ENCODE measurements at regions not wholly inside any gene's neighbourhood (a gene's known extent, or its start where the extent isn't known, plus 50 kb on each side); places are given as distances from the start of the nearest gene placed in this dataset.

DNA sequence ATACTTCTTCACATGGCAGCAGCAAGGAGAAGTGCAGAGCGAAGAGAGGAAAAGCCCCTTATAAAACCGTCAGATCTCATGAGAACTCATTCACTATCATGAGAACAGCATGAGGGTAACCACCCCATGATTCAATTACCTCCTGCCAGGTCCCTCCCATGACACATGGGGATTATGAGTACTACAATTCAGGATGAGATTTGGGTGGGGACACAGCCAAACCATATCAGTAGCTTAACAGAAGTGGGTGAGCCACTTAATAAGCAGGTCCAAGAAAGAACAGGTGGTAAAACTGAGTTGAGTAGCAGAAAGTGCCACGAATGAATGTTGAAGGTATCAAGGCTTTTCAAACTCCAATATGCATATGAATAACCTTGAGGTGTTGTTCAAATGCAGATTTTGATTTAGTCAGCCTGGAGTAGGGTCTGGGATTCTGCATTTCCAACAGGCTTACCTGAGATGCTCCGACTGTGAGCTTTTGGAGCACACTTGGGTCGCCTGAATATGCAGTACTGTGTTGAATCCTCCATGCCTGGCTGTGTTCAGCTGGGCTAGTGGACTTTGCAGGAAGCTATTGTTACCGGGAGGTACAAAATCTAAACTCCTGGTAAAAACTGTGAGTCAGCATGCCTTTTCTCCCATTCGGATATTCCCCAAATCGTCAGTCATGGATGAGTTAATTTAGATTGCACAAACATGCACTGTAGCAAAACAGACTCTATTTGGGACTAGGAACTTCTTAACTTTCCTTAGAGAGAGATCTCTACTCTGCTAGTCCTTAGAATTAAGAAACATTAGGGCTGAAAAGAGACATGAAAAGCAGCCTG, 69.0 kb upstream of the PRKCQ start:
- intact Hi-C loops (cut with DNase I) = no loop called here
- DNase-seq (ENCODE audit: low spot score) = no peak

DNA sequence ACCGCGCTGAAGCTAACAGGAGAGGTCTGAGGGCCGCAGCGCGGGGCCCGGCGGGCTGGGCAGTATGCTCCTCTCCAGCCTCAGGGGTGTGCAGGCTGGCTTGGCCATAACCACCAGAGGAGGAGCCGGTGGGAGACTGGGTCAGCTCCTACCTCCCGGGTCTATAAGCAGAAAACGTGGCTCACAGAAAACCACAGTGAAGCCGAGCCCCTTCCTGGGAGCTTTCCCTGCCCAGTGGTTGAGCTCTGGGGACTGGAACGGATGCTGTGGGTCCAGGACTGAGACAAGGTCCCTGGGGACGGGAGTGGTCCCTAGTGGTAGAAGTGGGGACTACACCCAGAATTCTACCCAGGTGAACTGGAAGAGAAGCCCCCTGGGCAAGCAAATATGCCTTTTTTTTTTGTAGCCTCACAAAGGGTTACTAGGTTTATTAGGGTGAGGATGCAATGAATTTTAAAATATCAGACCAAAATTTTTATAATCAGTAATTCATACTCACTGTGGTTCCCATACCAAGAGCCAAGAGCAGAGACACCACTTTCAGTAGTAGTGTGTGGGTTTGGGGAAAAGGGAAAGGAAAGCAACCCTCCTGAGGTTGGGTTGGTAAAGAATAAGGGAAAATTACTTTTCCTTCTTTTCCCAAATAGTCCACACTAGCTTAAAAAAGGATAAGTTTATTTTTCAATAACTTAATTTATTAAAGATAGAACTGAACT, 67.9 kb upstream of the PRKCQ start:
- no peak for DNase-seq (ENCODE audit: low spot score)
- intact Hi-C loops (cut with DNase I) = no loop called here

DNA sequence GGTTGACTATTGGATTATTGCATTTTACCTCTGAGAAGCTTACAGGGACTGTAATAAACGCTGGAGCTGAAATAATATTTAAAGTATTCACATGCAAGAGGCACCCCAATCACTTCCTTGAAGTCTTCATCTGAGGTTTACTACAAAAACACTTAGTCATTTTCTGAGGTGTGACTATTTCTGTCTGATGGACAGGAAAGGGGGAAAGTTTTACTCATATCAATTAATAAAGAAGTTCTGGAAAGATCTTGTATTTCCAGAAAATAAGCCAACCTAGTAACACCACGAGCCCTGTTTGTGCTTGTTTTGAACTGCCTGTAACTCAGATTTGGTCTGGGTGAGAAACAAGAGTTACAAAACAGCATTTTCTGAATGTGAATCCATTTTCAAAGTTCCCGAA, 63.9 kb upstream of the PRKCQ start:
- intact Hi-C loops (cut with DNase I) = no loop called here
- no peak for DNase-seq (ENCODE audit: low spot score)

DNA sequence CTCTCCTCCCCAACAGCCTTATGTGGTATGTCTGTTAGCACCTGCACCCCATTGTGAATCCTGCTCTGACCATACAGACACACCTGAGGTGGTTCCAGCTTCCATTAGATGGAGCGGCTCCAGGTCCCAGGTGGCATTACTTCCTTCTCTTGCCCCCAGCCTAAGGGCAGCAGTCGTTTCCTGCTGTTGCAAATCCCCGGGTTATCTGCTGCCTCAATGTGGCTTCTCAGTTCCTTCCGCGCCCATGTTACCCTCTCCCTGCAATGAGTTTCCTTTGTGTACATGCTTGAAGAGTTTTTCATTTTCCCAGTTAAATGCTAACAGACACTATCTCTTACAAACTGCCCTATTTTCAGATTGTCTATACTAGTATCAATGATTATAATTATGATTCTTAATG, 62.8 kb upstream of the PRKCQ start:
- intact Hi-C loops (cut with DNase I) = no loop called here
- DNase-seq (ENCODE audit: low spot score) = no peak

DNA sequence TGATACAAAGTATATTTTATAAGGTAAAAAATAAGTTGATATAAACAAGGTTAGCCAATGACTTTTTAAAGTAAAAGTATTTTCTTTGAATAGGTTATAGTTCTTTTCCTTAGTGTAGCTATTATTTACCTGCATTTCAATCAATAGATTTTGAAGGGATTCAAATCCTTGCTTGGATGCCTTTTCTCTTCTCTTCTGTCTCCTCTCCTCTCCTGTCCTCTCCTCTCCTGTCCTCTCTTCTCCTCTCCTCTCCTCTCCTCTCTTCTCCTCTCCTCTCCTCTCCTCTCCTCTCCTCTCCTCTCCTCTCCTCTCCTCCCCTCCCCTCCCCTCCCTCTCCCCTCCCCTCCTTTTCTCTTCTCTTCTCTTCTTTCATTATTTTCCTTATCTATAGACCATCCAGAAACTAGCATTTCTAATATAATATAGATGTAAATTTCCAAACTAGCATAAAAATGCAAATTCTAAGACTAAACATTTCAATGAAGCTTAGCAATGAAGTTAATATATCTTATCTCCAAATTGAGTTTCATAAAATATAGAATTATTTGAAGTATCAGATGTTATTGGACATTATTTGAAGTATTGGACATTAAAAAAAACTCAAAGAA, 60.5 kb upstream of the PRKCQ start:
- no peak for DNase-seq (ENCODE audit: low spot score)
- intact Hi-C loops (cut with DNase I) = no loop called here

DNA sequence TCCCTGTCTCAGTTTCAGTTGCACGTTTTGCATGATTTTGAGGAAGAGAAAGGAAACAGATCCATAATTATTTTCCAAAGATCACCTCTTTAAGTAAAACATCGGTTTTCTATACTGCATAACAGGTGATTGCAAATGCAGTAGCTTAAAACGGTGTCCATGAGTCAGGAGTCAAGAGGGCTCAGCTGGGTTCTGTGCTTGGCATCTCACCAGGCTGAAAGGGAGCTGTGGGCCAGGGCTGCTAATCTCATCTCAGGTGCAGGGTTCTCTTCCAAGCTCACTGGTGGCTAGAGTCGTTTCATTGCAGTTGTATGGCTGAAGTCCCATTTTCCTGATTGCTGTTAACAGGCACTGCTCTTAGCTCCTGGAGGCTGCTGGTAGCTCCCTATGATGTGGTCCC, 57.0 kb upstream of the PRKCQ start:
- intact Hi-C loops (cut with DNase I) = no loop called here
- DNase-seq (ENCODE audit: low spot score) = no peak

DNA sequence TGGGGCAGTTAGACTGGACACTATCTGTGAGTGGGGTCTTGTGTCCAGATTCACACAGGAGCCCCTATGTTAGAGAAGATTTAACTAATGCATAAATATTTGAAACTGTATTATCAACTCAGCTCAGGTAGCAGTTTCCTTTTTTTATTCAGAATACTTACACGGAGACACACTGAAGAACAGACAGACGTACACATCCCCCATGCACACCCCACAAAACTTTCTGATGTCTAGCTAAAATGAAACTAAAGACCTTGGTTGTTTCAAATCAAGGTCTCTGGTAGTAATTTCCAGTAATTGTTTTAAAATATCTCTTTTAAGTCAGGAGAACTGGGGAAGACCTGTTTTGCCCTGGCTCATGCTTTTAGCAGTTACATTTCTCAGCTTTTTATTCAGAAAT, 55.7 kb upstream of the PRKCQ start:
- intact Hi-C loops (cut with DNase I) = no loop called here
- DNase-seq (ENCODE audit: low spot score) = no peak
